Fibroblast of lung (primary cell): ENCODE measurements at regions not wholly inside any gene's neighbourhood (a gene's known extent, or its start where the extent isn't known, plus 50 kb on each side); places are given as distances from the start of the nearest gene placed in this dataset.

Experiments used
- DNase-seq, 2 donors: peaks; one replicate each; pipeline versions ENCODE4 v3.0.0 to v3.0.0-alpha.2; 2010; ENCODE audit warnings: low read depth in 2 of 2
- H2AFZ ChIP-seq: 2 replicates; pipeline ENCODE4 v1.5.1; 2012; ENCODE audit warnings: low read length, control low read depth, inconsistent platforms
- H3K27ac ChIP-seq: 2 replicates; pipeline ENCODE4 v1.5.1; 2011; ENCODE audit warnings: low read length, control low read depth; ENCODE audit not compliant: insufficient read depth
- H3K27me3 ChIP-seq: 2 replicates; pipeline ENCODE4 v1.5.1; 2011; ENCODE audit warnings: mild to moderate bottlenecking, low read length; ENCODE audit not compliant: control insufficient read depth, insufficient read depth
- H3K36me3 ChIP-seq: 2 replicates; pipeline ENCODE4 v1.5.1; 2011; ENCODE audit warnings: low read length; ENCODE audit not compliant: control insufficient read depth, insufficient read depth
- H3K4me1 ChIP-seq: 2 replicates; pipeline ENCODE4 v1.5.1; 2011; ENCODE audit warnings: low read length; ENCODE audit not compliant: control insufficient read depth, insufficient read depth; ENCODE audit errors: extremely low read depth
- H3K4me2 ChIP-seq: 2 replicates; pipeline ENCODE4 v1.5.1; 2011; ENCODE audit warnings: low read length, control low read depth; ENCODE audit not compliant: insufficient read depth; ENCODE audit errors: extremely low read depth
- H3K4me3 ChIP-seq, 4 experiments: fragments of 200-600 bp in 1 of 4; sonication (generic) in 1 of 4; replicated peaks in 1 of 4; 2 replicates each; pipeline ENCODE4 v1.5.1; 2011 to 2016; ENCODE audit warnings: low read length in 4 of 4, low read depth in 3 of 4, mild to moderate bottlenecking in 3 of 4, control low read depth in 2 of 4, inconsistent platforms in 1 of 4, mixed read lengths in 1 of 4; ENCODE audit not compliant: insufficient read depth in 1 of 4; ENCODE audit errors: control extremely low read depth in 1 of 4
- H3K79me2 ChIP-seq: 2 replicates; pipeline ENCODE4 v1.5.1; 2012; ENCODE audit warnings: mild to moderate bottlenecking, low read length, inconsistent platforms; ENCODE audit not compliant: control insufficient read depth, insufficient read depth
- H3K9ac ChIP-seq: 2 replicates; pipeline ENCODE4 v1.5.1; 2011; ENCODE audit warnings: mild to moderate bottlenecking, low read length, control low read depth; ENCODE audit not compliant: insufficient read depth
- H3K9me3 ChIP-seq: 2 replicates; pipeline ENCODE4 v1.5.1; 2012; ENCODE audit warnings: low read depth, low read length; ENCODE audit not compliant: control insufficient read depth, insufficient read depth
- H4K20me1 ChIP-seq: 2 replicates; pipeline ENCODE4 v1.5.1; 2011; ENCODE audit warnings: low read length; ENCODE audit not compliant: control insufficient read depth, insufficient read depth; ENCODE audit errors: extremely low read depth
- CTCF ChIP-seq, 2 donors: IDR thresholded peaks in 1 of 2; conservative IDR thresholded peaks in 1 of 2; 1 replicate in 1 of 2; 2 replicates in 1 of 2; pipeline ENCODE4 v1.5.1; 2011 to 2012; ENCODE audit warnings: low read length in 2 of 2, control low read depth in 1 of 2, inconsistent platforms in 1 of 2, low read depth in 1 of 2, mild to moderate bottlenecking in 1 of 2
- EZH2 ChIP-seq: IDR thresholded peaks from 2 replicates; pipeline ENCODE4 v1.5.1; 2012; ENCODE audit warnings: low read length, control low read depth, mild to moderate bottlenecking; ENCODE audit errors: missing control alignments

- Histone ChIP-seq H3K27me3 (no peaks in the 10 kb centered on the region), H4K20me1 (no peaks in the 10 kb centered on the region), H2AFZ (no peak overlapping the region), H3K9ac (no peak overlapping the region), H3K36me3 (no peaks in the 10 kb centered on the region), H3K9me3 (no peaks in the 10 kb centered on the region), H3K4me2 (no peak overlapping the region), H3K4me3 (no peak overlapping the region), H3K4me1 (no peaks in the 10 kb centered on the region), H3K79me2 (no peaks in the 10 kb centered on the region), H3K27ac (no peak overlapping the region)
- TF ChIP-seq EZH2: no peak
- TF ChIP-seq CTCF (conservative IDR thresholded peaks at IDR 0.05 in 1 of 2, IDR thresholded peaks at IDR 0.05 in 1 of 2; ENCODE audit: low read depth in 1 of 2, low read length in 2 of 2): no peak
- DNase-seq: no peak
These were observed 475.2 kb downstream of the CDK5RAP2 start for GRCh38 chr9:120104771-120105170.

- H3K27me3 ChIP-seq: no peaks in the 10 kb centered on the region
- H3K36me3 ChIP-seq: no peaks in the 10 kb centered on the region
- no peak for DNase-seq
- no peak overlapping the region for H3K4me3 ChIP-seq
- no peaks in the 10 kb centered on the region for H3K9me3 ChIP-seq
- H3K4me2 ChIP-seq: no peak overlapping the region
- H3K27ac ChIP-seq: no peak overlapping the region
- H2AFZ ChIP-seq: no peak overlapping the region
- H4K20me1 ChIP-seq: no peaks in the 10 kb centered on the region
- H3K79me2 ChIP-seq: no peaks in the 10 kb centered on the region
- H3K4me1 ChIP-seq: no peaks in the 10 kb centered on the region
- no peak for TF ChIP-seq EZH2
- TF ChIP-seq CTCF (conservative IDR thresholded peaks at IDR 0.05 in 1 of 2, IDR thresholded peaks at IDR 0.05 in 1 of 2; ENCODE audit: low read depth in 1 of 2, low read length in 2 of 2): no peak
- H3K9ac ChIP-seq: no peak overlapping the region
These were observed 479.4 kb downstream of the CDK5RAP2 start for GRCh38 chr9:120100595-120100994.

GRCh38 chr9:120099065-120099464, 480.9 kb downstream of the CDK5RAP2 start:
- Histone ChIP-seq H3K36me3 (no peaks in the 10 kb centered on the region), H3K27me3 (no peaks in the 10 kb centered on the region), H3K4me3 (no peak overlapping the region), H4K20me1 (no peaks in the 10 kb centered on the region), H3K27ac (no peak overlapping the region), H3K9me3 (no peaks in the 10 kb centered on the region), H3K9ac (no peak overlapping the region), H2AFZ (no peak overlapping the region), H3K79me2 (no peaks in the 10 kb centered on the region), H3K4me2 (no peak overlapping the region), H3K4me1 (no peaks in the 10 kb centered on the region)
- TF ChIP-seq CTCF (conservative IDR thresholded peaks at IDR 0.05 in 1 of 2, IDR thresholded peaks at IDR 0.05 in 1 of 2; ENCODE audit: low read depth in 1 of 2, low read length in 2 of 2) (no peak), EZH2 (no peak)
- no peak for DNase-seq
